Fibroblast of lung (primary cell): ENCODE measurements at regions not wholly inside any gene's neighbourhood (a gene's known extent, or its start where the extent isn't known, plus 50 kb on each side); places are given as distances from the start of the nearest gene placed in this dataset.

Experiments
- DNase-seq, 2 donors: peaks; one replicate each; pipeline versions ENCODE4 v3.0.0 to v3.0.0-alpha.2; 2010; ENCODE audit warnings: low read depth in 2 of 2
- H2AFZ ChIP-seq: 2 replicates; pipeline ENCODE4 v1.5.1; 2012; ENCODE audit warnings: low read length, control low read depth, inconsistent platforms
- H3K27ac ChIP-seq: 2 replicates; pipeline ENCODE4 v1.5.1; 2011; ENCODE audit warnings: low read length, control low read depth; ENCODE audit not compliant: insufficient read depth
- H3K27me3 ChIP-seq: 2 replicates; pipeline ENCODE4 v1.5.1; 2011; ENCODE audit warnings: mild to moderate bottlenecking, low read length; ENCODE audit not compliant: control insufficient read depth, insufficient read depth
- H3K36me3 ChIP-seq: 2 replicates; pipeline ENCODE4 v1.5.1; 2011; ENCODE audit warnings: low read length; ENCODE audit not compliant: control insufficient read depth, insufficient read depth
- H3K4me1 ChIP-seq: 2 replicates; pipeline ENCODE4 v1.5.1; 2011; ENCODE audit warnings: low read length; ENCODE audit not compliant: control insufficient read depth, insufficient read depth; ENCODE audit errors: extremely low read depth
- H3K4me2 ChIP-seq: 2 replicates; pipeline ENCODE4 v1.5.1; 2011; ENCODE audit warnings: low read length, control low read depth; ENCODE audit not compliant: insufficient read depth; ENCODE audit errors: extremely low read depth
- H3K4me3 ChIP-seq, 4 experiments: fragments of 200-600 bp in 1 of 4; sonication (generic) in 1 of 4; replicated peaks in 1 of 4; 2 replicates each; pipeline ENCODE4 v1.5.1; 2011 to 2016; ENCODE audit warnings: low read length in 4 of 4, low read depth in 3 of 4, mild to moderate bottlenecking in 3 of 4, control low read depth in 2 of 4, inconsistent platforms in 1 of 4, mixed read lengths in 1 of 4; ENCODE audit not compliant: insufficient read depth in 1 of 4; ENCODE audit errors: control extremely low read depth in 1 of 4
- H3K79me2 ChIP-seq: 2 replicates; pipeline ENCODE4 v1.5.1; 2012; ENCODE audit warnings: mild to moderate bottlenecking, low read length, inconsistent platforms; ENCODE audit not compliant: control insufficient read depth, insufficient read depth
- H3K9ac ChIP-seq: 2 replicates; pipeline ENCODE4 v1.5.1; 2011; ENCODE audit warnings: mild to moderate bottlenecking, low read length, control low read depth; ENCODE audit not compliant: insufficient read depth
- H3K9me3 ChIP-seq: 2 replicates; pipeline ENCODE4 v1.5.1; 2012; ENCODE audit warnings: low read depth, low read length; ENCODE audit not compliant: control insufficient read depth, insufficient read depth
- H4K20me1 ChIP-seq: 2 replicates; pipeline ENCODE4 v1.5.1; 2011; ENCODE audit warnings: low read length; ENCODE audit not compliant: control insufficient read depth, insufficient read depth; ENCODE audit errors: extremely low read depth
- EZH2 ChIP-seq: IDR thresholded peaks from 2 replicates; pipeline ENCODE4 v1.5.1; 2012; ENCODE audit warnings: low read length, control low read depth, mild to moderate bottlenecking; ENCODE audit errors: missing control alignments
- TF ChIP-seq, protein P1 (sequence below), 2 donors: IDR thresholded peaks in 1 of 2; conservative IDR thresholded peaks in 1 of 2; 1 replicate in 1 of 2; 2 replicates in 1 of 2; pipeline ENCODE4 v1.5.1; 2011 to 2012; ENCODE audit warnings: low read length in 2 of 2, control low read depth in 1 of 2, inconsistent platforms in 1 of 2, low read depth in 1 of 2, mild to moderate bottlenecking in 1 of 2

DNA sequence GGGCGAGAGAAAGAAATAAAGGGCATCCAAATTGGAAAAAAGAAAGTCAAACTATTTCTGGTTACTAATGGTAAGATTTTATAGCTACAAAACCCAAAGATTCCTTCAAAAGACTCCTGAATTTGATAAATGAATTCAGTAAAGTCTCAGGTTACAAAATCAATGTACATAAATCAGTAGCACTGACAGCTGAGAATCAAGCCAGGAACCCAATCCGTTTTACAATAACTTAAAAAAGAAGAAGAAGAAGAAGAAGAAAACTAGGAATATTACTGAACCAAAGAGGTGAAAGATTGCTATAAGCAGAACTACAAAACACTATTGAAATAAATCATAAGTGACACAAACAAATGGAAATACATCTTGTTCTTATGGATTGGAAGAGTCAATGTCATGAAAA lies 291.5 kb upstream of the GULP1 start:
- TF ChIP-seq EZH2: no peak
- TF ChIP-seq, protein P1, sequence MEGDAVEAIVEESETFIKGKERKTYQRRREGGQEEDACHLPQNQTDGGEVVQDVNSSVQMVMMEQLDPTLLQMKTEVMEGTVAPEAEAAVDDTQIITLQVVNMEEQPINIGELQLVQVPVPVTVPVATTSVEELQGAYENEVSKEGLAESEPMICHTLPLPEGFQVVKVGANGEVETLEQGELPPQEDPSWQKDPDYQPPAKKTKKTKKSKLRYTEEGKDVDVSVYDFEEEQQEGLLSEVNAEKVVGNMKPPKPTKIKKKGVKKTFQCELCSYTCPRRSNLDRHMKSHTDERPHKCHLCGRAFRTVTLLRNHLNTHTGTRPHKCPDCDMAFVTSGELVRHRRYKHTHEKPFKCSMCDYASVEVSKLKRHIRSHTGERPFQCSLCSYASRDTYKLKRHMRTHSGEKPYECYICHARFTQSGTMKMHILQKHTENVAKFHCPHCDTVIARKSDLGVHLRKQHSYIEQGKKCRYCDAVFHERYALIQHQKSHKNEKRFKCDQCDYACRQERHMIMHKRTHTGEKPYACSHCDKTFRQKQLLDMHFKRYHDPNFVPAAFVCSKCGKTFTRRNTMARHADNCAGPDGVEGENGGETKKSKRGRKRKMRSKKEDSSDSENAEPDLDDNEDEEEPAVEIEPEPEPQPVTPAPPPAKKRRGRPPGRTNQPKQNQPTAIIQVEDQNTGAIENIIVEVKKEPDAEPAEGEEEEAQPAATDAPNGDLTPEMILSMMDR (conservative IDR thresholded peaks at IDR 0.05 in 1 of 2, IDR thresholded peaks at IDR 0.05 in 1 of 2; ENCODE audit: low read depth in 1 of 2, low read length in 2 of 2): no peak
- Histone ChIP-seq H3K36me3 (no peaks in the 10 kb centered on the region), H3K4me3 (no peak overlapping the region), H3K4me1 (no peaks in the 10 kb centered on the region), H3K9ac (no peak overlapping the region), H4K20me1 (no peaks in the 10 kb centered on the region), H3K27ac (no peak overlapping the region), H3K4me2 (no peak overlapping the region), H3K27me3 (no peaks in the 10 kb centered on the region), H3K9me3 (no peaks in the 10 kb centered on the region), H2AFZ (no peak overlapping the region), H3K79me2 (no peaks in the 10 kb centered on the region)
- no peak for DNase-seq

- Histone ChIP-seq H3K4me3 (no peak overlapping the region), H4K20me1 (no peaks in the 10 kb centered on the region), H3K27ac (no peak overlapping the region), H3K9me3 (no peaks in the 10 kb centered on the region), H3K4me2 (no peak overlapping the region), H3K79me2 (no peaks in the 10 kb centered on the region), H2AFZ (no peak overlapping the region), H3K27me3 (no peaks in the 10 kb centered on the region), H3K4me1 (no peaks in the 10 kb centered on the region), H3K9ac (no peak overlapping the region), H3K36me3 (no peaks in the 10 kb centered on the region)
- TF ChIP-seq, protein P1 (conservative IDR thresholded peaks at IDR 0.05 in 1 of 2, IDR thresholded peaks at IDR 0.05 in 1 of 2; ENCODE audit: low read depth in 1 of 2, low read length in 2 of 2): no peak
- TF ChIP-seq EZH2: no peak
- DNase-seq: no peak
Measured at GRCh38 chr2:188003800-188004199, 287.9 kb upstream of the GULP1 start.

DNA sequence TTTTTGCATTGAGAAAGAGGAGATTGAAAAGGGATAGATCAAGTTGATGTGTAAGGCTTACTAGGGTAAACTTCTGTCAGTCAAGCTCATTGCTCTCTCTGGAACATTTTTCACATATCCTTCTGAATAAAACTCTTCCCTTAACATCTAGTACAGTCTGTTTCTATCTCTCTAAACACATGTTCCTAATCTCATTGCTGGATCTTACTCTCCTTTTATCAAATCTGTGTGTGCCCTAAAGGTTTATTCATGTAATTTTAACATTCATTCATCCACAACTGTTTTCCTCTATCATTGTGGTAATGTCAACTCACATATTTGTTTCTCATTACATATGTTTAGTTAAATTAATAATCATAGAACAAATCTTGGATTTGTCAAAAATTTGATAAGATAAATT lies 277.9 kb upstream of the GULP1 start:
- H3K27me3 ChIP-seq: no peaks in the 10 kb centered on the region
- H3K36me3 ChIP-seq: no peaks in the 10 kb centered on the region
- no peak overlapping the region for H2AFZ ChIP-seq
- H4K20me1 ChIP-seq: no peaks in the 10 kb centered on the region
- H3K4me2 ChIP-seq: no peak overlapping the region
- no peak for DNase-seq
- TF ChIP-seq EZH2: no peak
- TF ChIP-seq, protein P1 (conservative IDR thresholded peaks at IDR 0.05 in 1 of 2, IDR thresholded peaks at IDR 0.05 in 1 of 2; ENCODE audit: low read depth in 1 of 2, low read length in 2 of 2): no peak
- no peak overlapping the region for H3K27ac ChIP-seq
- no peak overlapping the region for H3K9ac ChIP-seq
- H3K9me3 ChIP-seq: no peaks in the 10 kb centered on the region
- H3K4me3 ChIP-seq: no peak overlapping the region
- H3K4me1 ChIP-seq: no peaks in the 10 kb centered on the region
- H3K79me2 ChIP-seq: no peaks in the 10 kb centered on the region
